IPS-NIHi7 (cell line): ENCODE measurements at regions not wholly inside any gene's neighbourhood (a gene's known extent, or its start where the extent isn't known, plus 50 kb on each side); places are given as distances from the start of the nearest gene placed in this dataset.
A peak's percentile ranks its signal among the peaks of the same experiment; 100 is the strongest.

Experiments
- DNase-seq: peaks from one replicate; pipeline ENCODE4 v3.0.0; 2012; ENCODE audit warnings: mixed read lengths; ENCODE audit errors: extremely low spot score

GRCh38 chr4:13930155-13930554 lies 302.6 kb upstream of the BOD1L1 start:
- no peak for DNase-seq

GRCh38 chr4:13933191-13933590 lies 305.7 kb upstream of the BOD1L1 start:
- DNase-seq, result peak; percentile 20

GRCh38 chr4:13938299-13938698 lies 310.8 kb upstream of the BOD1L1 start:
- DNase-seq, result peak; percentile 31

- no peak for DNase-seq
Measured at GRCh38 chr4:13940921-13941320, 313.4 kb upstream of the BOD1L1 start.

- DNase-seq, result no peak
Measured at GRCh38 chr4:13942977-13943376, 315.5 kb upstream of the BOD1L1 start.

GRCh38 chr4:13944095-13944511 lies 316.6 kb upstream of the BOD1L1 start:
- no peak for DNase-seq

GRCh38 chr4:13947921-13948320 lies 320.4 kb upstream of the BOD1L1 start:
- DNase-seq, result no peak

GRCh38 chr4:13950491-13950890 lies 323.0 kb upstream of the BOD1L1 start:
- DNase-seq, result no peak

- DNase-seq, result peak; percentile 12
Measured at GRCh38 chr4:13953083-13953482, 325.6 kb upstream of the BOD1L1 start.

- DNase-seq, result no peak
Measured at GRCh38 chr4:13955551-13955950, 328.0 kb upstream of the BOD1L1 start.

GRCh38 chr4:13956947-13957346 lies 329.4 kb upstream of the BOD1L1 start:
- no peak for DNase-seq

- DNase-seq, result no peak
Measured at GRCh38 chr4:13957871-13958270, 330.3 kb upstream of the BOD1L1 start.

GRCh38 chr4:13963601-13964000 lies 336.1 kb upstream of the BOD1L1 start:
- DNase-seq, result no peak

GRCh38 chr4:13966231-13967195 lies 339.0 kb upstream of the BOD1L1 start:
- peak; percentile 45 for DNase-seq

GRCh38 chr4:13968723-13969122 lies 341.2 kb upstream of the BOD1L1 start:
- DNase-seq, result no peak

GRCh38 chr4:13970349-13970748 lies 342.8 kb upstream of the BOD1L1 start:
- DNase-seq, result no peak

GRCh38 chr4:13977746-13978145 lies 350.2 kb upstream of the BOD1L1 start:
- DNase-seq, result no peak

- no peak for DNase-seq
Measured at GRCh38 chr4:13980317-13981310, 353.1 kb upstream of the BOD1L1 start.

- no peak for DNase-seq
Measured at GRCh38 chr4:13981499-13981898, 354.0 kb upstream of the BOD1L1 start.

GRCh38 chr4:13982010-13982409 lies 354.5 kb upstream of the BOD1L1 start:
- no peak for DNase-seq

GRCh38 chr4:13983189-13983790 lies 355.8 kb upstream of the BOD1L1 start:
- no peak for DNase-seq
